ENCODE measurements at regions not wholly inside any gene's neighbourhood (a gene's known extent, or its start where the extent isn't known, plus 50 kb on each side); places are given as distances from the start of the nearest gene placed in this dataset.

GRCh38 chr5:8226148-8226547 lies 357.2 kb downstream of the MTRR start:
- TF ChIP-seq CREB5 (CRISPR knock-in tag; IDR thresholded peaks at IDR 0.05; ENCODE audit: low read depth) (no peak), ISL1 (CRISPR knock-in tag; IDR thresholded peaks at IDR 0.05) (no peak), ZNF565 (CRISPR knock-in tag; conservative IDR thresholded peaks at IDR 0.05; ENCODE audit: low read depth) (no peak), PATZ1 (CRISPR knock-in tag; IDR thresholded peaks at IDR 0.05; ENCODE audit: borderline replicate concordance) (no peak), TSHZ2 (CRISPR knock-in tag; IDR thresholded peaks at IDR 0.05) (no peak), RARB (CRISPR knock-in tag; IDR thresholded peaks at IDR 0.05) (no peak), TOX (CRISPR knock-in tag; IDR thresholded peaks at IDR 0.05; ENCODE audit: borderline replicate concordance) (no peak), PPARA (CRISPR knock-in tag; IDR thresholded peaks at IDR 0.05; ENCODE audit: borderline replicate concordance) (no peak), ARNTL (CRISPR knock-in tag; IDR thresholded peaks at IDR 0.05; ENCODE audit: borderline replicate concordance, low read depth) (no peak), ZFP30 (CRISPR knock-in tag; IDR thresholded peaks at IDR 0.05) (no peak), ZNF70 (CRISPR knock-in tag; IDR thresholded peaks at IDR 0.05) (no peak), TCF4 (CRISPR knock-in tag; IDR thresholded peaks at IDR 0.05; ENCODE audit: borderline replicate concordance) (no peak)

All from SK-N-SH treated with all-trans-retinoic acid at 6 μM for 48 hours (cell line).